Left ventricle myocardium inferior (tissue), 1 donor: ENCODE measurements at regions not wholly inside any gene's neighbourhood (a gene's known extent, or its start where the extent isn't known, plus 50 kb on each side); places are given as distances from the start of the nearest gene placed in this dataset.

Source experiments
- DNase-seq: peaks from one replicate; pipeline ENCODE4 v3.0.0-alpha.2; 2020
- H3K27ac ChIP-seq: fragments of 200-600 bp; replicated peaks from 2 replicates; pipeline ENCODE4 v1.8.0; 2021
- H3K27me3 ChIP-seq: fragments of 200-600 bp; 2 replicates; pipeline ENCODE4 v1.8.0; 2021; ENCODE audit warnings: low read depth
- H3K36me3 ChIP-seq: fragments of 200-600 bp; 2 replicates; pipeline ENCODE4 v1.8.0; 2021
- H3K4me1 ChIP-seq: fragments of 200-600 bp; 2 replicates; pipeline ENCODE4 v1.8.0; 2021
- H3K4me3 ChIP-seq: fragments of 200-600 bp; 2 replicates; pipeline ENCODE4 v1.8.0; 2021; ENCODE audit warnings: mild to moderate bottlenecking, moderate library complexity
- H3K9me3 ChIP-seq: fragments of 200-600 bp; replicated peaks from 2 replicates; pipeline ENCODE4 v1.8.0; 2021
- intact Hi-C: fragments of 100-400 bp; cut with micrococcal nuclease; formaldehyde crosslinking; loops from one replicate; pipeline ENCODE4 v1.11.0; 2022
- TF ChIP-seq, protein P1 (sequence below): fragments of 200-600 bp; IDR thresholded peaks from 2 replicates; pipeline ENCODE4 v1.8.0; 2021; ENCODE audit warnings: antibody characterized with exemption, mild to moderate bottlenecking, borderline replicate concordance
- donor health status: DM: no; HTN: yes; CAD: no; lungs with severe emphysema.

GRCh38 chr4:36533944-36534343, 252.5 kb downstream of the DTHD1 start:
- intact Hi-C loops = no loop called here
- H3K27ac ChIP-seq = no peak overlapping the region

DNA sequence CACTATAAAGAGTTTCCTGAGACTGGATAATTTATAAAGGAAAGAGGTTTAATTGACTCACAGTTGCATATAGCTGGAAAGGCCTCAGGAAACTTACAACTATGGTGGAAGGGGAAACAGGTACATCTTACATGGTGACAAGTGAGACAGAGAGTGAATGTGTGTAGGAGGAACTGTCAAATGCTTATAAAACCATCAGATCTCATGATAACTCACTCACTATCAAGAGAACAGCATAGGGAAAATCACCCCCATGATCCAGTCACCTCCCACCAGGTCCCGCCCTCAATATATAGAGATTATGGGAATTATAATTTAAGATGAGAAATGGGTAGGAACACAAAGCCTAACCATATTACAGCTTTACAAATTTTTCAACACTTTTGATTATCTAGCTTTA, 266.0 kb downstream of the DTHD1 start:
- intact Hi-C loops = no loop called here
- Histone ChIP-seq H3K27me3 (no peaks in the 10 kb centered on the region), H3K4me3 (no peak overlapping the region), H3K9me3 (no peaks in the 10 kb centered on the region), H3K4me1 (no peaks in the 10 kb centered on the region), H3K27ac (no peak overlapping the region), H3K36me3 (no peaks in the 10 kb centered on the region)
- TF ChIP-seq, protein P1, sequence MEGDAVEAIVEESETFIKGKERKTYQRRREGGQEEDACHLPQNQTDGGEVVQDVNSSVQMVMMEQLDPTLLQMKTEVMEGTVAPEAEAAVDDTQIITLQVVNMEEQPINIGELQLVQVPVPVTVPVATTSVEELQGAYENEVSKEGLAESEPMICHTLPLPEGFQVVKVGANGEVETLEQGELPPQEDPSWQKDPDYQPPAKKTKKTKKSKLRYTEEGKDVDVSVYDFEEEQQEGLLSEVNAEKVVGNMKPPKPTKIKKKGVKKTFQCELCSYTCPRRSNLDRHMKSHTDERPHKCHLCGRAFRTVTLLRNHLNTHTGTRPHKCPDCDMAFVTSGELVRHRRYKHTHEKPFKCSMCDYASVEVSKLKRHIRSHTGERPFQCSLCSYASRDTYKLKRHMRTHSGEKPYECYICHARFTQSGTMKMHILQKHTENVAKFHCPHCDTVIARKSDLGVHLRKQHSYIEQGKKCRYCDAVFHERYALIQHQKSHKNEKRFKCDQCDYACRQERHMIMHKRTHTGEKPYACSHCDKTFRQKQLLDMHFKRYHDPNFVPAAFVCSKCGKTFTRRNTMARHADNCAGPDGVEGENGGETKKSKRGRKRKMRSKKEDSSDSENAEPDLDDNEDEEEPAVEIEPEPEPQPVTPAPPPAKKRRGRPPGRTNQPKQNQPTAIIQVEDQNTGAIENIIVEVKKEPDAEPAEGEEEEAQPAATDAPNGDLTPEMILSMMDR = no peak
- DNase-seq = no peak

More at GRCh38 chr4:36533944-36534343, 252.5 kb downstream of the DTHD1 start:
- H3K9me3 ChIP-seq = peaks cover 14% of the 10 kb centered on the region
- no peaks in the 10 kb centered on the region for H3K36me3 ChIP-seq
- no peak overlapping the region for H3K4me3 ChIP-seq
- TF ChIP-seq, protein P1 = no peak
- H3K4me1 ChIP-seq = no peaks in the 10 kb centered on the region
- no peaks in the 10 kb centered on the region for H3K27me3 ChIP-seq
- DNase-seq = no peak

DNA sequence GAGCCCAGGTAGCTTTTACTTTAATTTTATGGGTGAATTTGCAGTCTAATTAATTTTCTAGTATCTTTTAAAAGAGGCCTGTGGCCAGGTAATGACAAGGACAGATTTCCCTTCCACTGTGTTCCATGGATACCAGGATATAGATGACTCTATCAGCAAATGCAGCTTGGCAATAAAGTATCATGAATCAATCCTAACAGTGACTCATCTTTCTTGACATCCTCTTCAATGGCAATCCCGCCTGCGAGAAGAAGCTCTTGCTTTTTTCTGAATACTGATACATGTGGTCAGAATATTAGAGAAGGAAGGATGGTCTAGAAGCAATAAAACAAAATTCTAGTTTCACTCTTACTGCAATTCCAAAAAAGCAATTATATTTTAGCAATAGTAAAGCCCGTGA, 267.8 kb downstream of the DTHD1 start:
- Histone ChIP-seq H3K27me3 (no peaks in the 10 kb centered on the region), H3K4me3 (no peak overlapping the region), H3K27ac (no peak overlapping the region), H3K36me3 (no peaks in the 10 kb centered on the region), H3K4me1 (no peaks in the 10 kb centered on the region), H3K9me3 (no peaks in the 10 kb centered on the region)
- TF ChIP-seq, protein P1 = no peak
- intact Hi-C loops = no loop called here
- no peak for DNase-seq

GRCh38 chr4:36549992-36550391, 268.6 kb downstream of the DTHD1 start:
- H3K36me3 ChIP-seq = no peaks in the 10 kb centered on the region
- H3K27me3 ChIP-seq = no peaks in the 10 kb centered on the region
- DNase-seq = no peak
- no peaks in the 10 kb centered on the region for H3K4me1 ChIP-seq
- TF ChIP-seq, protein P1 = no peak
- H3K4me3 ChIP-seq = no peak overlapping the region
- H3K27ac ChIP-seq = no peak overlapping the region
- H3K9me3 ChIP-seq = no peaks in the 10 kb centered on the region
- intact Hi-C loops = no loop called here

DNA sequence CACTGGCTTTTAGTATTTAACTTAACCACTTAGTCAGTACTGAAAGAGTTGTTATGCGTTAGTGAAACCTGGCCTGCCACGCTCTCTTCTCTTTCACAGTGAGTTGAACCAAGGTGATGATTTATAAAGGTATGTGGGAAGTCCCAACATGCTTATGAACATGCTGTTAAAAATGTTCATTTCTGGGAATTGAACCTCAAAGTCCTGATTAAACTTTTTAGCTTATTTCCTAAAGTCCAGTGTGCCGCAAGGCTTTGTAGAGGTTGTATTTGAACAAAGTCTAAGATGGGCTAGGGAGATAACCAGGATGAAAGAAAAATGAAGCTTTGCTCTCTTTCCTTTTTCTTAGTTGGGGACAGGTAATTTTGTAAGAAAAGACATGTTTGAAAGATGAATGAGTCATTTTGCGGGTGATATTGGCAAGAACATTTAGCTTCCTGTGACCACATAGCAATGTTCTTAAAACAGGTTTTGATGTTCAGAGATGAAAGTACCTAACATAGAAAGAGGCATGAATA, 270.3 kb downstream of the DTHD1 start:
- DNase-seq = no peak
- no peak overlapping the region for H3K27ac ChIP-seq
- no peaks in the 10 kb centered on the region for H3K27me3 ChIP-seq
- H3K9me3 ChIP-seq = no peaks in the 10 kb centered on the region
- H3K4me3 ChIP-seq = no peak overlapping the region
- intact Hi-C loops = no loop called here
- H3K36me3 ChIP-seq = no peaks in the 10 kb centered on the region
- H3K4me1 ChIP-seq = no peaks in the 10 kb centered on the region
- TF ChIP-seq, protein P1 = no peak

GRCh38 chr4:36553029-36553428, 271.6 kb downstream of the DTHD1 start:
- no peaks in the 10 kb centered on the region for H3K27me3 ChIP-seq
- DNase-seq = no peak
- H3K27ac ChIP-seq = no peak overlapping the region
- H3K4me3 ChIP-seq = no peak overlapping the region
- TF ChIP-seq, protein P1 = no peak
- no peaks in the 10 kb centered on the region for H3K4me1 ChIP-seq
- intact Hi-C loops = no loop called here
- H3K36me3 ChIP-seq = no peaks in the 10 kb centered on the region
- H3K9me3 ChIP-seq = no peaks in the 10 kb centered on the region
